Nephron (organoid): ENCODE measurements at regions not wholly inside any gene's neighbourhood (a gene's known extent, or its start where the extent isn't known, plus 50 kb on each side); places are given as distances from the start of the nearest gene placed in this dataset.

Experiments
- H3K27ac Mint-ChIP-seq, 3 experiments: 2 replicates each; pipeline ENCODE4 v1.8.0; 2020; ENCODE audit warnings: mixed read lengths in 3 of 3, mild to moderate bottlenecking in 2 of 3, moderate library complexity in 1 of 3
- H3K27me3 Mint-ChIP-seq: 2 replicates; pipeline ENCODE4 v1.8.0; 2021; ENCODE audit warnings: low read depth, mild to moderate bottlenecking, moderate library complexity, mixed read lengths
- H3K36me3 Mint-ChIP-seq: 2 replicates; pipeline ENCODE4 v1.8.0; 2020; ENCODE audit warnings: low read depth, mixed read lengths
- H3K4me1 Mint-ChIP-seq: 2 replicates; pipeline ENCODE4 v1.8.0; 2020; ENCODE audit warnings: mixed read lengths
- H3K4me3 Mint-ChIP-seq, 3 experiments: 2 replicates each; pipeline ENCODE4 v1.8.0; 2020; ENCODE audit warnings: mild to moderate bottlenecking in 3 of 3, mixed read lengths in 3 of 3, moderate library complexity in 2 of 3
- H3K9me3 Mint-ChIP-seq: 2 replicates; pipeline ENCODE4 v1.8.0; 2020; ENCODE audit warnings: mixed read lengths
- CTCF ChIP-seq, 3 experiments: fragments of 200-600 bp; sonication (generic); IDR thresholded peaks; one replicate each; pipeline ENCODE4 v1.5.0; 2021; ENCODE audit warnings: antibody characterized with exemption in 3 of 3; ENCODE audit not compliant: unreplicated experiment in 3 of 3

GRCh38 chr14:94897561-94897960 lies 127.6 kb upstream of the GSC start:
- H3K4me1 Mint-ChIP-seq = peaks cover 10% of the 10 kb centered on the region
- H3K4me3 Mint-ChIP-seq = no peak overlapping the region
- TF ChIP-seq CTCF (IDR thresholded peaks at IDR 0.05; ENCODE audit: unreplicated experiment in 3 of 3) = no peak
- no peaks in the 10 kb centered on the region for H3K36me3 Mint-ChIP-seq
- H3K27ac Mint-ChIP-seq = no peak overlapping the region
- peaks cover 4% of the 10 kb centered on the region for H3K27me3 Mint-ChIP-seq
- H3K9me3 Mint-ChIP-seq = peaks cover 3% of the 10 kb centered on the region

DNA sequence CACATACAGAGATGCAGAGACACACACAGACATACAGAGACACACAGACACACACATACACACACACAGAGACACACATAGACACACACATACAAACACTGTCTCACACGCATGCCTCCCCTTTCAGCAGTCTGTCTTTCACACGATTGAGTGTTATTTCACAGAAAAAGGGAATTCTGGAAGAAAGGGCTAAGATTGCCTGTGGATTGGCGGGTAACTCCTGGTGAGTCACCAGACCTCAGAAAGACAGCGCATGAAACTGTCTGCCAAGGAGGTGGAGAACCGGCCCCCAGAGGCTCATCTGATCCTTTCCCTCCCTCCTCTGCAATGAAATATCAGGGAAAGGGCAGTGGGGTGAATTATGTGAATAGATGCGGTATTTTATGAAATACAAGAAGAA lies 127.2 kb upstream of the GSC start:
- H3K27ac Mint-ChIP-seq = peak overlapping the region; percentile 1 to 68 (median 59)
- H3K4me3 Mint-ChIP-seq = peak overlapping the region in 1 of 3 experiments; percentile 9
- peaks cover 3% of the 10 kb centered on the region for H3K9me3 Mint-ChIP-seq
- H3K36me3 Mint-ChIP-seq = no peaks in the 10 kb centered on the region
- H3K4me1 Mint-ChIP-seq = peaks cover 10% of the 10 kb centered on the region
- TF ChIP-seq CTCF (IDR thresholded peaks at IDR 0.05; ENCODE audit: unreplicated experiment in 3 of 3) = no peak
- H3K27me3 Mint-ChIP-seq = peaks cover 4% of the 10 kb centered on the region

GRCh38 chr14:94893411-94894160 lies 123.7 kb upstream of the GSC start:
- Mint-ChIP-seq H3K4me3 (no peak overlapping the region), H3K27ac (no peak overlapping the region), H3K9me3 (peaks cover 3% of the 10 kb centered on the region), H3K27me3 (peaks cover 7% of the 10 kb centered on the region), H3K4me1 (peaks cover 12% of the 10 kb centered on the region), H3K36me3 (no peaks in the 10 kb centered on the region)
- TF ChIP-seq CTCF (IDR thresholded peaks at IDR 0.05; ENCODE audit: unreplicated experiment in 3 of 3) = no peak

- no peak for TF ChIP-seq CTCF (IDR thresholded peaks at IDR 0.05; ENCODE audit: unreplicated experiment in 3 of 3)
- Mint-ChIP-seq H3K4me3 (no peak overlapping the region), H3K4me1 (peaks cover 8% of the 10 kb centered on the region), H3K27ac (no peak overlapping the region), H3K27me3 (peaks cover 7% of the 10 kb centered on the region), H3K36me3 (no peaks in the 10 kb centered on the region), H3K9me3 (no peaks in the 10 kb centered on the region)
Observed at GRCh38 chr14:94890785-94891184, 120.9 kb upstream of the GSC start.

- Mint-ChIP-seq H3K27me3 (peaks cover 12% of the 10 kb centered on the region), H3K36me3 (no peaks in the 10 kb centered on the region), H3K4me3 (no peak overlapping the region), H3K9me3 (no peaks in the 10 kb centered on the region), H3K27ac (no peak overlapping the region), H3K4me1 (peaks cover 8% of the 10 kb centered on the region)
- no peak for TF ChIP-seq CTCF (IDR thresholded peaks at IDR 0.05; ENCODE audit: unreplicated experiment in 3 of 3)
Observed at GRCh38 chr14:94889520-94890312, 119.8 kb upstream of the GSC start.
